IPS-18a (cell line): ENCODE measurements at regions not wholly inside any gene's neighbourhood (a gene's known extent, or its start where the extent isn't known, plus 50 kb on each side); places are given as distances from the start of the nearest gene placed in this dataset.

Experiments used
- H3K27ac ChIP-seq: one replicate; pipeline ENCODE4 v1.5.1; 2013; ENCODE audit warnings: low read length
- H3K27me3 ChIP-seq: one replicate; pipeline ENCODE4 v1.6.1; 2013; ENCODE audit warnings: mild to moderate bottlenecking, low read length; ENCODE audit not compliant: control insufficient read depth, insufficient read depth
- H3K36me3 ChIP-seq: one replicate; pipeline ENCODE4 v1.6.1; 2013; ENCODE audit warnings: low read depth, low read length; ENCODE audit not compliant: control insufficient read depth
- H3K4me1 ChIP-seq: one replicate; pipeline ENCODE4 v1.6.1; 2013; ENCODE audit warnings: low read depth, low read length; ENCODE audit not compliant: control insufficient read depth
- H3K4me3 ChIP-seq: one replicate; pipeline ENCODE4 v1.5.1; 2013; ENCODE audit warnings: low read length
- H3K9ac ChIP-seq: one replicate; pipeline ENCODE4 v1.6.1; 2013; ENCODE audit warnings: mild to moderate bottlenecking, low read length, moderate library complexity
- H3K9me3 ChIP-seq: one replicate; pipeline ENCODE4 v1.6.1; 2013; ENCODE audit warnings: low read depth, low read length; ENCODE audit not compliant: control insufficient read depth

- no peak overlapping the region for H3K27ac ChIP-seq
- no peak overlapping the region for H3K4me3 ChIP-seq
- H3K4me1 ChIP-seq: no peaks in the 10 kb centered on the region
- no peak overlapping the region for H3K9ac ChIP-seq
- no peaks in the 10 kb centered on the region for H3K36me3 ChIP-seq
- H3K9me3 ChIP-seq: no peaks in the 10 kb centered on the region
- H3K27me3 ChIP-seq: no peaks in the 10 kb centered on the region
Measured at GRCh38 chr15:81950841-81951414, 94.9 kb downstream of the MEX3B start.

DNA sequence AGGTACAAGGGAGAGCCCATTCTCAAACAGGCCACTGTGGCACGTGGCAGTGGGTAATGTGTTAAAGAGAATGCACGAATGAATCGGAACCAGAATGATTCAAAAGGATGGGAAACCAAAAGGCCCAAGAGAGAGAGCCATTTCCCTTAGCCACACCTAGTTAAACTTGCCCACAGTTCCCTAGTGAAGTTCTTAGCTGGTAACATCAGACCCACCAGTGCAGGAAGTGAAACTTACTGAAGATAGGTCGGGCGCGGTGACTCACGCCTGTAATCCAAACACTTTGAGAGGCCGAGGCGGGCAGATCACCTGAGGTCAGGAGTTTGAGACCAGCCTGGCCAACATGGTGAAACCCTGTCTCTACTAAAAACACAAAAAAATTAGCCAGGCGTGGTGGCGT is 97.1 kb downstream of the MEX3B start:
- Histone ChIP-seq H3K36me3 (no peaks in the 10 kb centered on the region), H3K9me3 (no peaks in the 10 kb centered on the region), H3K9ac (no peak overlapping the region), H3K4me3 (no peak overlapping the region), H3K27ac (no peak overlapping the region), H3K4me1 (no peaks in the 10 kb centered on the region), H3K27me3 (no peaks in the 10 kb centered on the region)

DNA sequence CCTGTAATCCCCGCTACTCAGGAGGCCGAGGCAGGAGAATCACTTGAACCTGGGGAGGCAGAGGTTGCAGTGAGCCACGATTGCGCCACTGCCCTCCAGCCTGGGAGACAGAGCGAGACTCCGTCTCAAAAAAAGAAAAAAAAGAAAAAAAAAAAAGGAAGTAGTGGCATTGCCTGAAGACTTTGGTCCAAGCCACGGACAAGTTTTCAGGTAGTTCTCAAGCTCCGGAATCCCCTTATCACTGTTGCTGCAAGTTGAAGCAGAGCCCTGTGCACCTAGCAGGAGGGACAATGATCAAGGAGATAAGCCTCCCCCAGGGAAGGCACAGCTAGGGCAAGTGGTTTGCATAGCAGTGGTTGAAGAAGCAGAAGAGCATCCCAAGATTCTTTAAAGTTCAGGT is 97.6 kb downstream of the MEX3B start:
- H3K4me1 ChIP-seq: no peaks in the 10 kb centered on the region
- H3K27ac ChIP-seq: no peak overlapping the region
- H3K4me3 ChIP-seq: no peak overlapping the region
- H3K9me3 ChIP-seq: no peaks in the 10 kb centered on the region
- no peak overlapping the region for H3K9ac ChIP-seq
- H3K27me3 ChIP-seq: no peaks in the 10 kb centered on the region
- H3K36me3 ChIP-seq: no peaks in the 10 kb centered on the region

- no peaks in the 10 kb centered on the region for H3K36me3 ChIP-seq
- H3K4me3 ChIP-seq: no peak overlapping the region
- no peaks in the 10 kb centered on the region for H3K4me1 ChIP-seq
- no peak overlapping the region for H3K9ac ChIP-seq
- H3K27me3 ChIP-seq: no peaks in the 10 kb centered on the region
- H3K9me3 ChIP-seq: no peaks in the 10 kb centered on the region
- no peak overlapping the region for H3K27ac ChIP-seq
Measured at GRCh38 chr15:81947548-81947947, 98.3 kb downstream of the MEX3B start.

- H3K9ac ChIP-seq: no peak overlapping the region
- H3K36me3 ChIP-seq: no peaks in the 10 kb centered on the region
- no peaks in the 10 kb centered on the region for H3K9me3 ChIP-seq
- no peak overlapping the region for H3K27ac ChIP-seq
- peaks cover 3% of the 10 kb centered on the region for H3K4me1 ChIP-seq
- no peak overlapping the region for H3K4me3 ChIP-seq
- no peaks in the 10 kb centered on the region for H3K27me3 ChIP-seq
Measured at GRCh38 chr15:81945014-81945615, 100.7 kb downstream of the MEX3B start.

- peaks cover 3% of the 10 kb centered on the region for H3K4me1 ChIP-seq
- no peak overlapping the region for H3K4me3 ChIP-seq
- no peak overlapping the region for H3K9ac ChIP-seq
- no peaks in the 10 kb centered on the region for H3K9me3 ChIP-seq
- no peaks in the 10 kb centered on the region for H3K36me3 ChIP-seq
- H3K27me3 ChIP-seq: no peaks in the 10 kb centered on the region
- H3K27ac ChIP-seq: no peak overlapping the region
Measured at GRCh38 chr15:81942655-81943195, 103.1 kb downstream of the MEX3B start.

DNA sequence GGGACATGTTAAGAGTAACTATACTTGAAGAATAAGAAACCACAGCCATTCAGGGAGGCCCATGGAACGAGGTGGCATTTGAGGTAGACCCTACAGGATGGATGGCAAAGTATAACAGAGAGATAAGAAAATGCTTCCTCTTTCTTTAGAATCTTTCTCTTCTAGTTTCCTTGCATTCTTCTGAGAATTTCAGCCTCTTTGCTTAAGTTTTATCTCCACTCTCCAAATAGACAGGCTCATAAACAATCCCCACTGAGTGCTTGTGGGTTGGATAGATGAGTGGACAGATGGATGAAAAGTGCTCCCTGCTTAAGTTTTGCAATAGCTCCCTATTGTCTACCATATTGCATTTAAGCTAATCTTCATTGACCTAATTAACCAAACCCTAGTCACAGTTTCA is 103.7 kb downstream of the MEX3B start:
- Histone ChIP-seq H3K9me3 (no peaks in the 10 kb centered on the region), H3K36me3 (no peaks in the 10 kb centered on the region), H3K27me3 (no peaks in the 10 kb centered on the region), H3K4me1 (peaks cover 3% of the 10 kb centered on the region), H3K27ac (no peak overlapping the region), H3K9ac (no peak overlapping the region), H3K4me3 (no peak overlapping the region)

- Histone ChIP-seq H3K36me3 (no peaks in the 10 kb centered on the region), H3K9me3 (no peaks in the 10 kb centered on the region), H3K4me1 (peaks cover 3% of the 10 kb centered on the region), H3K9ac (no peak overlapping the region), H3K27me3 (no peaks in the 10 kb centered on the region), H3K4me3 (no peak overlapping the region), H3K27ac (no peak overlapping the region)
Measured at GRCh38 chr15:81941479-81941878, 104.3 kb downstream of the MEX3B start.

DNA sequence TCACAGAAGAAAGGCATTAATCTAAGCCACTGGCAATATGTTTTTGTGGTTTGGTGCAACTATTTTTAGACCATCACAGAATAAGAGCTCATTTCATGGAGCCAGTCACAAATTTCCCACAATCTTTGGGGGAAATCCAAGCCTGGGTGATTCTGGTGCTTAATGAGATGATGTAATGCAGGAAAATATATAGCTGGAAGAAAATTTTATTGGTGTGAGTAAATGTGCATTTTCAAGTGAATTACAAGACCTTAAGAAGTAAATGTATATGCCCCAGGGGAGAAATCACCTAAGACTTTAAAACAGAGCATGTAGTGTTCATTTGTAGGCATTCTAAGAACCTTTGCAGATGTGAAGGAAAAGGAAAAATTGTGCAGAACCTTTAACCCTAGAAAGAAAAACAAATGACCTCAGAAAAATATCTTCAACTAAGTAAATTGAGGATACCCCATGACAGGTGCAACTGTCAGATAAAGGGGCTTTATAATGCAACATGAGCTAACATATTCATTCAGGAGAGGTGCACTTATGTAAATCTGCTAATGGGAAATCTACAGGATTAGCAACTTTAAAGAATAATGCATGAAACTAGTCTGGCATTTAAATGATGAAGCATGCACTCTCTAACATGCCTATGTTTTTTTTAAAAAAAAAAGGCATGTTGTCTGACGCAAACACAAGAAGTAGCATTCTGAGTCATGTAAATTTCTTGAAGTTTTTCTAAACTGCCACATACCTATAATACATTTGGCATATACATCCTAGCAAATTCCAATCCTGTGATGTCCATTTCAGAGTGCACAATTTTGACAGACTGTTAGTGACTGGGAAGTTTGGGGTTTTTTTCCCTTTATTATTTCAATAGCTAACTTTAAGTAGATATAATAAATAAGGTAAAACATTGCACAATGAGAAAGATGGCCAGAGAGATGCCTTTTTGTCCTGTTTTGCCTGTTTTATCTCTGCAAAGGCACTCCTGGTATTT is 105.1 kb downstream of the MEX3B start:
- Histone ChIP-seq H3K27me3 (no peaks in the 10 kb centered on the region), H3K27ac (no peak overlapping the region), H3K4me3 (no peak overlapping the region), H3K9me3 (no peaks in the 10 kb centered on the region), H3K9ac (no peak overlapping the region), H3K36me3 (no peaks in the 10 kb centered on the region), H3K4me1 (peaks cover 3% of the 10 kb centered on the region)

DNA sequence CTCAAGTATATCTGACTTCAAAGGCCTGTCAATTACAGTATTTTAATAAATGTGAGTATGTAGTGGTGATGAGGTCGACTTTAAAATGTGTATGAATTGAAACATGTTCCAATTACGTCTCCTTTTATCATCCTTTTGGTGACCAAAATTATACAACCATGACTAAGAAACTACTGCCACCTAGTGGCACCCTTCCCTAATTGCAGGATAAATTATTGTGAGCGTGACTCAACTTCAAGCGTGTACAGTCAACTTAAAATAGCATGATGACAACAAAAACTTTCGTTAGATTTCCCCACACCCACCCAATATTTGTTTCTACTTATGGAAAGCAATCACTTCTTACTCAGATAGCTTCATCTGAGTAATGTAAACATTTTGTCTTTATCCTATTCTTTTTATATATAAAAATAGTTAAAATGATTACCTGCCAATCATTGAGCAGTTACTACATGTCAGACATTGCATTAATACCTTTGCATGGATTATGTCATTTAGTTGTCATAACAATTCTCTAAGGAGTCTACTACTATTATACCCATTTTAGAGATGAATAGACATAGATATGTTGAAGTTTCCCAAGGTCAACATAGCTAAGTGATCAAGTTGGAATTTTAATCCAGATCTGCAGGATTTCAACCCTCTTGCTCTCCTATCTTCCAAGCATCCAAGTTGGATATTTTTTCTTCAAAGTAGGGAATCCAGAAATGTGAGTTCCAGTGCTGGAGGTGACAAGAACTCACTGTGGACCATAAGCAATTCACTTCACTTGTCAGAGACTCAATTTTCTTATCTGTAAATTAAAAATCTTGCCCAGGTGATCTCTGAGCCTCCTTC is 106.0 kb downstream of the MEX3B start:
- Histone ChIP-seq H3K9ac (no peak overlapping the region), H3K4me3 (no peak overlapping the region), H3K27ac (no peak overlapping the region)

GRCh38 chr15:81937189-81937588 is 108.6 kb downstream of the MEX3B start:
- Histone ChIP-seq H3K27ac (no peak overlapping the region), H3K36me3 (no peaks in the 10 kb centered on the region), H3K9me3 (no peaks in the 10 kb centered on the region), H3K4me1 (peaks cover 3% of the 10 kb centered on the region), H3K4me3 (no peak overlapping the region), H3K9ac (no peak overlapping the region), H3K27me3 (no peaks in the 10 kb centered on the region)

More for the DNA sequence above, 106.0 kb downstream of the MEX3B start:
- H3K27me3 ChIP-seq: no peaks in the 10 kb centered on the region
- H3K4me1 ChIP-seq: peaks cover 3% of the 10 kb centered on the region
- no peaks in the 10 kb centered on the region for H3K9me3 ChIP-seq
- H3K36me3 ChIP-seq: no peaks in the 10 kb centered on the region
